ENCODE measurements at regions not wholly inside any gene's neighbourhood (a gene's known extent, or its start where the extent isn't known, plus 50 kb on each side); places are given as distances from the start of the nearest gene placed in this dataset.

- H2BK20ac ChIP-seq (ENCODE audit: low read length): no peak overlapping the region
- CTCF ChIA-PET (ENCODE audit: partially characterized antibody): interaction anchor here (1.1 to 1.5 kb wide), 2 partner anchors 10 to 200 kb away, joined by 3 read pairs; no protein-coding TSS in a partner anchor
- no peaks in the 10 kb centered on the region; a peak in 2 of 7 replicates for H3K4me1 ChIP-seq (replicated peaks in 1 of 4; ENCODE audit: control insufficient read depth in 3 of 4, insufficient read depth in 4 of 4, low read length in 3 of 4)
- H3K79me1 ChIP-seq (ENCODE audit: low read depth, low read length): no peaks in the 10 kb centered on the region
- no peak overlapping the region for H4K5ac ChIP-seq (ENCODE audit: insufficient read length, low read depth, low read length)
- no peak overlapping the region for H3K18ac ChIP-seq (ENCODE audit: extremely low read depth, low read length)
- no peak overlapping the region for H3K56ac ChIP-seq (replicated peaks; ENCODE audit: insufficient read length, low read depth, low read length)
- no peaks in the 10 kb centered on the region for H4K20me1 ChIP-seq (replicated peaks in 1 of 2; ENCODE audit: control insufficient read depth in 1 of 2, insufficient read depth in 2 of 2, low read length in 2 of 2)
- H2BK12ac ChIP-seq (ENCODE audit: low read depth, low read length): no peak overlapping the region
- TF ChIP-seq CHD2 (IDR thresholded peaks at IDR 0.05; ENCODE audit: low read length): no peak
- no peaks in the 10 kb centered on the region for H3K27me3 ChIP-seq (replicated peaks in 1 of 4; ENCODE audit: control insufficient read depth in 3 of 4, extremely low read depth in 1 of 4, insufficient read depth in 3 of 4, low read length in 3 of 4)
- no peak overlapping the region for H2AK5ac ChIP-seq (ENCODE audit: low read depth, low read length)
- H3K27ac ChIP-seq (ENCODE audit: low read depth, low read length): no peak overlapping the region
- no peak overlapping the region for H3K14ac ChIP-seq (ENCODE audit: insufficient read length)
- H2AFZ ChIP-seq (ENCODE audit: low read length): peak overlapping the region; percentile 83
- no peak overlapping the region for H2BK15ac ChIP-seq (ENCODE audit: low read length)
- no peak overlapping the region for H4K91ac ChIP-seq (replicated peaks; ENCODE audit: insufficient read length, low read length)
- H3K23ac ChIP-seq (ENCODE audit: insufficient read length): no peak overlapping the region
- H3K4me3 ChIP-seq (ENCODE audit: extremely low read depth in 1 of 4, insufficient read depth in 2 of 4, low read depth in 3 of 4, low read length in 4 of 4): no peak overlapping the region
- H3K36me3 ChIP-seq (ENCODE audit: control insufficient read depth in 2 of 4, insufficient read depth in 4 of 4, low read length in 3 of 4): no peaks in the 10 kb centered on the region
- H3K9ac ChIP-seq (replicated peaks in 1 of 4; ENCODE audit: extremely low read depth in 1 of 4, low read depth in 3 of 4, low read length in 3 of 4): no peak overlapping the region
- FAIRE-seq (no peak), DNase-seq (ENCODE audit: low read depth in 1 of 2, low spot score in 2 of 2) (no peak)
- no peaks in the 10 kb centered on the region for H3K79me2 ChIP-seq (ENCODE audit: control insufficient read depth in 1 of 2, insufficient read depth in 2 of 2, low read length in 2 of 2)
- no peaks in the 10 kb centered on the region for H3K9me3 ChIP-seq (ENCODE audit: insufficient read depth in 2 of 2, low read depth in 1 of 2, low read length in 1 of 2)
- whole genome bisulfite sequencing, 2 experiments (ENCODE audit: extremely low coverage in 1 of 2, insufficient coverage in 1 of 2, insufficient read length in 1 of 2, insufficient replicate concordance in 2 of 2, low coverage in 1 of 2, low lambda C conversion rate in 2 of 2, missing lambda C conversion rate in 1 of 2): 83% methylated on average over 2 of the region's 2 CpGs; no CpG with 5 or more reads in 1 of the 2 experiments
- no peak overlapping the region for H3K4me2 ChIP-seq (ENCODE audit: insufficient read depth in 1 of 2, low read depth in 2 of 2, low read length in 2 of 2)
- H3K4ac ChIP-seq (replicated peaks; ENCODE audit: insufficient read length, low read depth, low read length): no peak overlapping the region
- no peak overlapping the region for H2BK120ac ChIP-seq (replicated peaks; ENCODE audit: low read depth, low read length)
- H2BK5ac ChIP-seq (ENCODE audit: low read depth, low read length): no peak overlapping the region
- POLR2A ChIA-PET (ENCODE audit: partially characterized antibody): no interaction called here
- peak overlapping the region; percentile 85; the same call in 1 of the 2 replicates for H4K8ac ChIP-seq (ENCODE audit: extremely low read depth, insufficient read depth, low read length)
- no peaks in the 10 kb centered on the region for H3K23me2 ChIP-seq (ENCODE audit: low read depth, low read length)
Measured at GRCh38 chr2:59733567-59733930, 819.9 kb downstream of the BCL11A start.
